HepG2 (cell line): ENCODE measurements at regions not wholly inside any gene's neighbourhood (a gene's known extent, or its start where the extent isn't known, plus 50 kb on each side); places are given as distances from the start of the nearest gene placed in this dataset.
A peak's percentile ranks its signal among the peaks of the same experiment; 100 is the strongest.

Experiments used
- ATAC-seq: fragments of 200-7000 bp; cut with Tn5 transposase; 3 replicates; pipeline ENCODE4 v1.9.1; 2020; ENCODE audit warnings: mild to moderate bottlenecking, moderate library complexity
- BruUV-seq: library from RNA; stranded (reverse); fragments of 400-500 nt; replicated peaks from 2 replicates; lab custom pipeline; 2021; lab: Mats Ljungman, UMichigan
- CTCF ChIA-PET: fragments of 300-600 bp; formaldehyde crosslinking; extraction: SDS; loops from one replicate; lab custom pipeline; 2021; ENCODE audit warnings: low total read pairs, inconsistent platforms, low intra/inter-chr PET ratio; lab: Yijun Ruan, JAX
- POLR2A ChIA-PET: fragments of 350-600 bp; sonication (Branson Sonifier 250); formaldehyde crosslinking; loops from one replicate; lab custom pipeline; 2020; ENCODE audit warnings: antibody characterized with exemption, inconsistent platforms; lab: Yijun Ruan, JAX
- DNase-seq: peaks from one replicate; pipeline ENCODE4 v3.0.0-alpha.2; 2015; ENCODE audit warnings: low spot score
- FAIRE-seq: peaks from 3 replicates; lab custom pipeline; 2011; peaks lifted over from hg19 to GRCh38; lab: Jason Lieb, UNC
- H2AFZ ChIP-seq: one replicate; pipeline ENCODE4 v1.6.1; 2011; ENCODE audit warnings: low read length, inconsistent platforms
- H3K27ac ChIP-seq: fragments of 300-600 bp; 3 replicates; pipeline ENCODE4 v1.8.0; 2011; ENCODE audit warnings: mixed run types, mild to moderate bottlenecking, mixed read lengths, low read length, inconsistent platforms; ENCODE audit not compliant: insufficient read depth; ENCODE audit errors: extremely low read length
- H3K27me3 ChIP-seq, 2 experiments: fragments of 200-600 bp in 1 of 2; 2 replicates in 1 of 2; 3 replicates in 1 of 2; pipeline versions ENCODE4 v1.6.0 to v1.8.0; 2011; ENCODE audit warnings: low read length in 2 of 2, mild to moderate bottlenecking in 2 of 2, moderate library complexity in 2 of 2, inconsistent platforms in 1 of 2; ENCODE audit not compliant: insufficient read depth in 2 of 2, control insufficient read depth in 1 of 2
- H3K36me3 ChIP-seq, 2 experiments: fragments of 200-600 bp in 1 of 2; replicated peaks in 1 of 2; 2 replicates in 1 of 2; 3 replicates in 1 of 2; pipeline versions ENCODE4 v1.5.1 to v1.8.0; 2011; ENCODE audit warnings: low read length in 2 of 2, inconsistent platforms in 1 of 2; ENCODE audit not compliant: insufficient read depth in 2 of 2, control insufficient read depth in 1 of 2
- H3K4me1 ChIP-seq: 2 replicates; pipeline ENCODE4 v1.5.1; 2012; ENCODE audit warnings: low read length, inconsistent platforms; ENCODE audit not compliant: insufficient read depth
- H3K4me2 ChIP-seq: 2 replicates; pipeline ENCODE4 v1.6.0; 2011; ENCODE audit warnings: low read depth, low read length, inconsistent platforms
- H3K4me3 ChIP-seq, 3 experiments: fragments of 200-600 bp in 1 of 3; sonication (generic), shearing (Covaris generic) in 1 of 3; replicated peaks in 1 of 3; 2 replicates each; pipeline ENCODE4 v1.5.1; 2011 to 2016; ENCODE audit warnings: low read length in 3 of 3, inconsistent platforms in 2 of 3, low read depth in 2 of 3, mild to moderate bottlenecking in 2 of 3, control low read depth in 1 of 3, mixed read lengths in 1 of 3; ENCODE audit not compliant: insufficient read depth in 1 of 3
- H3K79me2 ChIP-seq: one replicate; pipeline ENCODE4 v1.6.1; 2011; ENCODE audit warnings: low read length, inconsistent platforms; ENCODE audit not compliant: insufficient read depth
- H3K9ac ChIP-seq: 2 replicates; pipeline ENCODE4 v1.6.0; 2011; ENCODE audit warnings: mild to moderate bottlenecking, low read depth, low read length, inconsistent platforms; ENCODE audit not compliant: insufficient read depth
- H3K9me3 ChIP-seq: 2 replicates; pipeline ENCODE4 v1.5.1; 2012; ENCODE audit warnings: mild to moderate bottlenecking, low read length
- H4K20me1 ChIP-seq: 2 replicates; pipeline ENCODE4 v1.6.0; 2011; ENCODE audit warnings: inconsistent platforms, mild to moderate bottlenecking, low read length, moderate library complexity; ENCODE audit not compliant: insufficient read depth
- AKNA ChIP-seq: sonication (generic); formaldehyde crosslinking; IDR thresholded peaks from 2 replicates; pipeline ENCODE4 v1.4.0; 2020; ENCODE audit warnings: missing genetic modification reagents, borderline replicate concordance
- E2F2 ChIP-seq: sonication (generic); formaldehyde crosslinking; IDR thresholded peaks from 2 replicates; pipeline ENCODE4 v1.4.0; 2020; ENCODE audit warnings: missing genetic modification reagents, borderline replicate concordance
- HNRNPL ChIP-seq: fragments of 200-400 bp; formaldehyde crosslinking; IDR thresholded peaks from 2 replicates; pipeline ENCODE4 v1.6.1; 2017; ENCODE audit warnings: mild to moderate bottlenecking, low read depth, low read length
- HOXA3 ChIP-seq: sonication (generic); formaldehyde crosslinking; IDR thresholded peaks from 2 replicates; pipeline ENCODE4 v1.5.0; 2020; ENCODE audit warnings: missing genetic modification reagents
- KDM2A ChIP-seq: sonication (generic); formaldehyde crosslinking; IDR thresholded peaks from 2 replicates; pipeline ENCODE4 v1.4.0; 2020; ENCODE audit warnings: low read depth, missing genetic modification reagents, borderline replicate concordance
- POGZ ChIP-seq: sonication (generic); formaldehyde crosslinking; IDR thresholded peaks from 2 replicates; pipeline ENCODE4 v1.4.0; 2020; ENCODE audit warnings: mild to moderate bottlenecking, missing genetic modification reagents
- TFDP1 ChIP-seq: IDR thresholded peaks from 2 replicates; pipeline ENCODE4 v1.6.1; 2016; ENCODE audit warnings: missing compliant biosample characterization, missing genetic modification reagents, borderline replicate concordance
- ZNF138 ChIP-seq: sonication (generic); formaldehyde crosslinking; IDR thresholded peaks from 2 replicates; pipeline ENCODE4 v1.5.0; 2020; ENCODE audit warnings: mild to moderate bottlenecking, low read depth, missing genetic modification reagents
- ZNF687 ChIP-seq: sonication (generic); formaldehyde crosslinking; IDR thresholded peaks from 2 replicates; pipeline ENCODE4 v1.5.1; 2020; ENCODE audit warnings: mild to moderate bottlenecking, missing genetic modification reagents, moderate library complexity
- WGBS: methylation state at CpG from one replicate; pipeline ENCODE4 v1.1.6; 2017; ENCODE audit warnings: low lambda C conversion rate; 5-methylcytosine and 5-hydroxymethylcytosine counted together
- in situ Hi-C: cut with HindIII; loops from 2 replicates; pipeline ENCODE4 v1.10.0; 2017; ENCODE audit warnings: low pct_unique_long_range_greater_than_20kb; ENCODE audit not compliant: extremely low pct_ligation_motif_present
- intact Hi-C: fragments of 100-400 bp; cut with micrococcal nuclease; formaldehyde crosslinking; loops from one replicate; pipeline ENCODE4 v1.10.0; 2022; ENCODE audit not compliant: unreplicated experiment

- TF ChIP-seq AKNA (no peak), ZNF138 (CRISPR knock-in tag) (no peak)
- TF ChIP-seq, all 625 proteins: peak for 0
These were observed 101.3 kb downstream of the FOXI3 start (continued) for GRCh38 chr2:88351249-88351601.

GRCh38 chr2:88350331-88351248, 101.9 kb downstream of the FOXI3 start:
- ATAC-seq: peak; percentile 79
- H3K27me3 ChIP-seq: peaks cover 0 to 15% of the 10 kb centered on the region in 2 experiments; a peak in 2 of 5 replicates
- peak; percentile 27 for DNase-seq
- H3K4me3 ChIP-seq: no peak overlapping the region
- no peak for FAIRE-seq
- POLR2A ChIA-PET: no interaction called here
- intact Hi-C loops (no loop called here), in situ Hi-C loops (no loop called here)
- no peak overlapping the region for H2AFZ ChIP-seq
- no peaks in the 10 kb centered on the region for H3K9me3 ChIP-seq
- no peaks in the 10 kb centered on the region for H4K20me1 ChIP-seq
- 65% methylated on average over 47 of the region's 54 CpGs for WGBS
- H3K9ac ChIP-seq: no peak overlapping the region
- H3K79me2 ChIP-seq: no peaks in the 10 kb centered on the region
- no TSS peak for BruUV-seq
- H3K4me2 ChIP-seq: no peak overlapping the region
- no peaks in the 10 kb centered on the region for H3K4me1 ChIP-seq
- CTCF ChIA-PET: interaction anchor here (1.1 kb wide), 2 partner anchors 160 to 163 kb away, joined by 3 read pairs; no protein-coding TSS in a partner anchor
- H3K27ac ChIP-seq: no peak overlapping the region
- no peaks in the 10 kb centered on the region for H3K36me3 ChIP-seq
- TF ChIP-seq E2F2 (CRISPR knock-in tag) (no peak), HOXA3 (CRISPR knock-in tag) (peak; percentile 78), HNRNPL (0 out of 2 replicates have a peak, but pooled peaks have one; percentile 47), TFDP1 (CRISPR knock-in tag) (no peak), ZNF687 (0 out of 2 replicates have a peak, but pooled peaks have one; percentile 18), KDM2A (CRISPR knock-in tag) (peak; percentile 43; the same call in 1 of the 2 replicates), POGZ (0 out of 2 replicates have a peak, but pooled peaks have one; percentile 38)
